SK-N-SH (cell line): ENCODE measurements at regions not wholly inside any gene's neighbourhood (a gene's known extent, or its start where the extent isn't known, plus 50 kb on each side); places are given as distances from the start of the nearest gene placed in this dataset.

Experiments used
- CTCF ChIA-PET: fragments of 300-600, 350-600 bp; formaldehyde crosslinking; extraction: SDS; loops from one replicate; lab custom pipeline; 2021; lab: Yijun Ruan, JAX
- POLR2A ChIA-PET: fragments of 350-600 bp; sonication (Branson Sonifier 250); formaldehyde crosslinking; extraction: SDS; loops from one replicate; lab custom pipeline; 2020; ENCODE audit warnings: antibody characterized with exemption, inconsistent platforms; lab: Yijun Ruan, JAX
- DNase-seq: peaks from one replicate; pipeline ENCODE4 v3.0.0; 2012
- H2AFZ ChIP-seq: fragments of 200-600 bp; sonication (generic); 2 replicates; pipeline ENCODE4 v1.8.1; 2016; ENCODE audit warnings: antibody characterized with exemption, mild to moderate bottlenecking, low read depth
- H3F3A ChIP-seq: fragments of 200-600 bp; sonication (generic); replicated peaks from 2 replicates; pipeline ENCODE3; 2016; ENCODE audit warnings: antibody characterized with exemption, mild to moderate bottlenecking; ENCODE audit not compliant: insufficient read depth
- H3K27ac ChIP-seq, 2 experiments: fragments of 200-500 bp in 1 of 2; fragments of 200-600 bp in 1 of 2; sonication (Bioruptor generic) in 1 of 2; sonication (generic), shearing (Covaris generic) in 1 of 2; 2 replicates each; pipeline versions ENCODE4 v1.5.1 to v1.6.1; 2014 to 2016; ENCODE audit warnings: low read depth in 2 of 2, inconsistent platforms in 1 of 2, low read length in 1 of 2, mild to moderate bottlenecking in 1 of 2, mixed read lengths in 1 of 2
- H3K27me3 ChIP-seq: fragments of 200-600 bp; sonication (generic), shearing (Covaris generic); 2 replicates; pipeline ENCODE4 v1.6.1; 2016; ENCODE audit warnings: mixed run types; ENCODE audit not compliant: insufficient read depth
- H3K36me3 ChIP-seq, 2 experiments: fragments of 200-500 bp in 1 of 2; fragments of 200-600 bp in 1 of 2; sonication (Bioruptor generic) in 1 of 2; sonication (generic) in 1 of 2; replicated peaks in 1 of 2; 2 replicates each; pipeline versions ENCODE3 to v1.5.1; 2014 to 2016; ENCODE audit warnings: low read length in 1 of 2, mild to moderate bottlenecking in 1 of 2; ENCODE audit not compliant: insufficient read depth in 2 of 2, control insufficient read depth in 1 of 2
- H3K4me1 ChIP-seq, 2 experiments: fragments of 200-500 bp in 1 of 2; fragments of 200-600 bp in 1 of 2; sonication (Bioruptor generic) in 1 of 2; sonication (generic), shearing (Covaris generic) in 1 of 2; 2 replicates each; pipeline versions ENCODE4 v1.5.1 to v1.6.1; 2014 to 2016; ENCODE audit warnings: low read depth in 1 of 2, low read length in 1 of 2, mixed run types in 1 of 2; ENCODE audit not compliant: insufficient read depth in 2 of 2, control insufficient read depth in 1 of 2
- H3K4me2 ChIP-seq: fragments of 200-600 bp; sonication (generic), shearing (Covaris generic); 2 replicates; pipeline ENCODE4 v1.6.1; 2017; ENCODE audit warnings: mixed run types
- H3K4me3 ChIP-seq, 2 experiments: fragments of 200-500 bp in 1 of 2; fragments of 200-600 bp in 1 of 2; sonication (Bioruptor generic) in 1 of 2; sonication (generic), shearing (Covaris generic) in 1 of 2; 2 replicates each; pipeline versions ENCODE4 v1.5.1 to v1.8.1; 2014 to 2016; ENCODE audit warnings: low read depth in 2 of 2, inconsistent platforms in 1 of 2, low read length in 1 of 2, mild to moderate bottlenecking in 1 of 2, mixed read lengths in 1 of 2, moderate library complexity in 1 of 2
- H3K79me2 ChIP-seq: fragments of 200-600 bp; sonication (generic); 2 replicates; pipeline ENCODE4 v1.8.1; 2017; ENCODE audit warnings: mild to moderate bottlenecking; ENCODE audit not compliant: insufficient read depth
- H3K9ac ChIP-seq: fragments of 200-600 bp; sonication (generic); 2 replicates; pipeline ENCODE4 v1.6.1; 2017; ENCODE audit warnings: mixed run types
- H3K9me2 ChIP-seq: fragments of 200-600 bp; sonication (generic); 2 replicates; pipeline ENCODE4 v1.6.1; 2017; ENCODE audit warnings: mixed run types
- H3K9me3 ChIP-seq: fragments of 200-600 bp; sonication (generic); 2 replicates; pipeline ENCODE4 v1.6.1; 2017; ENCODE audit warnings: mixed run types, mild to moderate bottlenecking, moderate library complexity
- H4K20me1 ChIP-seq: fragments of 200-600 bp; sonication (generic); 2 replicates; pipeline ENCODE4 v1.6.1; 2017; ENCODE audit warnings: mild to moderate bottlenecking, mixed run types; ENCODE audit not compliant: insufficient read depth
- CHD2 ChIP-seq: fragments of 150-350 bp; IDR thresholded peaks from 2 replicates; pipeline ENCODE4 v1.6.1; 2018; ENCODE audit warnings: low read length; ENCODE audit not compliant: partially characterized antibody
- ELF1 ChIP-seq: IDR thresholded peaks from 2 replicates; pipeline ENCODE4 v1.4.0; 2012
- EP300 ChIP-seq, 2 experiments: IDR thresholded peaks; 2 replicates each; pipeline versions ENCODE4 v1.4.0 to v1.6.1; 2012; ENCODE audit warnings: borderline replicate concordance in 1 of 2, low read depth in 1 of 2, low read length in 1 of 2
- FOSL2 ChIP-seq: IDR thresholded peaks from 2 replicates; pipeline ENCODE4 v1.4.0; 2012; ENCODE audit warnings: low read depth, mild to moderate bottlenecking, moderate library complexity, borderline replicate concordance
- GATA2 ChIP-seq: sonication (generic); formaldehyde crosslinking; IDR thresholded peaks from 2 replicates; pipeline ENCODE4 v1.5.0; 2020; ENCODE audit warnings: mild to moderate bottlenecking, missing genetic modification reagents
- MAX ChIP-seq: IDR thresholded peaks from 2 replicates; pipeline ENCODE4 v1.4.0; 2012; ENCODE audit warnings: low read depth
- MEF2A ChIP-seq: IDR thresholded peaks from 2 replicates; pipeline ENCODE4 v1.4.0; 2012; ENCODE audit warnings: low read depth, borderline replicate concordance
- MXI1 ChIP-seq: IDR thresholded peaks from 2 replicates; pipeline ENCODE4 v1.6.1; 2012; ENCODE audit warnings: mild to moderate bottlenecking, low read depth, low read length, improper control_type of control experiment
- NRF1 ChIP-seq: IDR thresholded peaks from 2 replicates; pipeline ENCODE4 v1.6.1; 2012; ENCODE audit warnings: low read depth, mild to moderate bottlenecking, low read length
- POLR2AphosphoS5 ChIP-seq: IDR thresholded peaks from 2 replicates; pipeline ENCODE4 v1.6.1; 2012; ENCODE audit warnings: low read depth, low read length
- REST ChIP-seq: IDR thresholded peaks from 2 replicates; pipeline ENCODE4 v1.6.1; 2012; ENCODE audit warnings: mild to moderate bottlenecking, low read depth, low read length, moderate library complexity
- RXRA ChIP-seq: IDR thresholded peaks from 2 replicates; pipeline ENCODE4 v1.4.0; 2012; ENCODE audit warnings: low read depth, mild to moderate bottlenecking, borderline replicate concordance
- SMC3 ChIP-seq: IDR thresholded peaks from 2 replicates; pipeline ENCODE4 v1.6.1; 2012; ENCODE audit warnings: low read depth, low read length, improper control_type of control experiment
- TAF1 ChIP-seq: IDR thresholded peaks from 2 replicates; pipeline ENCODE4 v1.6.1; 2012; ENCODE audit warnings: low read depth, mild to moderate bottlenecking, low read length, moderate library complexity, borderline replicate concordance
- TCF12 ChIP-seq: IDR thresholded peaks from 2 replicates; pipeline ENCODE4 v1.4.0; 2012
- USF2 ChIP-seq: fragments of 150-350 bp; IDR thresholded peaks from 2 replicates; pipeline ENCODE4 v1.6.1; 2017; ENCODE audit warnings: antibody characterized with exemption, low read length, low read depth, borderline replicate concordance
- ZBTB33 ChIP-seq: IDR thresholded peaks from 2 replicates; pipeline ENCODE4 v1.4.0; 2012; ENCODE audit warnings: low read depth, borderline replicate concordance
- WGBS: methylation state at CpG from one replicate; pipeline ENCODE4 v1.1.6; 2017; ENCODE audit warnings: low lambda C conversion rate; 5-methylcytosine and 5-hydroxymethylcytosine counted together

DNA sequence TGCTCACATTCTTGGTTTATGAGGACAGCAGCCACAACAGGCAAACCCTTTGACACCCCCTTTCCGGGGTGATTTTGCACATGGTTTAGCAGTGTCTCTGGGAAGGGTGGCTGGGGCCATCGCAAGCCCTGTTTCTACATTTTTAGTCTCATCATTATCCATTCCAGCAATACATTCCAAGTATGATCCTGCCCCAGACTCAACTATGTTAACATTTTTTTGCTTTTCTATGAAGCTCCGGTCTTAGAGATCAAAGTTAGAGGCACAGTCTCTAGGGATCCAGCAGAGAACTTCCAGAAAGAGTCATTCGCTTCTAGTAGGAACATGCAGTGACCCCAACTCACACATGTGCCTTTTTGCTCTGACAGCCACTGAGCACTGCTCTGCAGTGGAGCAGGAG, 130.9 kb downstream of the TBX5 start (continued):
- TF ChIP-seq EP300 (IDR thresholded peaks at IDR 0.05; ENCODE audit: borderline replicate concordance in 1 of 2, low read depth in 1 of 2, low read length in 1 of 2), result no peak
- no peak for TF ChIP-seq CHD2
- no peak for TF ChIP-seq MXI1
- TF ChIP-seq TCF12, result no peak
- TF ChIP-seq FOSL2, result no peak
- no peak for TF ChIP-seq POLR2AphosphoS5
- TF ChIP-seq TAF1, result no peak
- no peak for TF ChIP-seq SMC3
- TF ChIP-seq ELF1, result no peak

DNA sequence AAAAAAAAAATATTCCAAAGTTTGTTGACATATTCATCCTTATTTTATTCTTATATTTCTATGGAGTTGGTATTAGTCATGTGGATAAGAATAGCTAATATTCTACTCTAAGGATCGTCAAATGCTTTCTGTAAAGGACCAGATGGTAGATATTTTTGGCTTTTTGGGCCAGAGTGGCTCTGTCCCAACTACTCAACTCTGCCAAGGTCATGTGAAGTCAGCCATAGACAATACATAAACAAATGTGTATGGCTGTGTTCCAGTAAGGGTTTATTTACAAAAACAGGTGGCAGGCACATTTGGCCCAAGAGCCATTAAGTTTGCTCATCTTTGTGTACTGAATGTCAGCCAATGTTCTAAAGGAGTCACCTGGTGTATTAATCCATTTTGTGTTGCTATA, 131.8 kb downstream of the TBX5 start:
- no peak for TF ChIP-seq RXRA
- TF ChIP-seq NRF1, result no peak
- no peak for TF ChIP-seq MAX
- TF ChIP-seq USF2, result no peak
- TF ChIP-seq SMC3, result no peak
- TF ChIP-seq ZBTB33, result no peak
- H4K20me1 ChIP-seq, result no peaks in the 10 kb centered on the region
- no peak overlapping the region for H3K4me3 ChIP-seq
- no peaks in the 10 kb centered on the region for H3K9me3 ChIP-seq
- H3K9me2 ChIP-seq, result no peaks in the 10 kb centered on the region
- no peaks in the 10 kb centered on the region for H3K36me3 ChIP-seq
- CTCF ChIA-PET, result interaction anchor here (0.6 kb wide), 1 partner anchor 146 kb away, joined by 3 read pairs; no protein-coding TSS in a partner anchor
- no peaks in the 10 kb centered on the region for H3F3A ChIP-seq
- WGBS, result 0% methylated on average over 1 of the region's 1 CpG
- H3K27me3 ChIP-seq, result no peaks in the 10 kb centered on the region
- H3K4me1 ChIP-seq, result no peaks in the 10 kb centered on the region
- no peaks in the 10 kb centered on the region for H3K79me2 ChIP-seq
- no peak overlapping the region for H3K27ac ChIP-seq
- H3K4me2 ChIP-seq, result no peak overlapping the region
- H3K9ac ChIP-seq, result no peak overlapping the region
- DNase-seq, result no peak
- POLR2A ChIA-PET, result no interaction called here
- no peak overlapping the region for H2AFZ ChIP-seq

- CTCF ChIA-PET, result no interaction called here
Observed at GRCh38 chr12:114272605-114273004, 133.3 kb downstream of the TBX5 start.

More at GRCh38 chr12:114272605-114273004, 133.3 kb downstream of the TBX5 start:
- Histone ChIP-seq H3K27me3 (no peaks in the 10 kb centered on the region), H3K9ac (no peak overlapping the region), H3K4me3 (no peak overlapping the region), H3K36me3 (no peaks in the 10 kb centered on the region), H3F3A (no peaks in the 10 kb centered on the region), H2AFZ (no peak overlapping the region), H3K79me2 (no peaks in the 10 kb centered on the region), H3K4me1 (no peaks in the 10 kb centered on the region), H3K4me2 (no peak overlapping the region), H3K27ac (no peak overlapping the region), H3K9me3 (no peaks in the 10 kb centered on the region), H4K20me1 (no peaks in the 10 kb centered on the region), H3K9me2 (no peaks in the 10 kb centered on the region)
- 3% methylated on average over 5 of the region's 5 CpGs for WGBS
- POLR2A ChIA-PET, result no interaction called here
- TF ChIP-seq NRF1 (no peak), MEF2A (no peak), REST (no peak), GATA2 (CRISPR knock-in tag) (no peak)
- DNase-seq, result no peak
